Smooth muscle cell (in vitro differentiated cells): ENCODE measurements at regions not wholly inside any gene's neighbourhood (a gene's known extent, or its start where the extent isn't known, plus 50 kb on each side); places are given as distances from the start of the nearest gene placed in this dataset.

ENCODE experiments used
- DNase-seq: peaks from one replicate; lab custom pipeline; 2025; ENCODE audit not compliant: unreplicated experiment; lab: John Stamatoyannopoulos, UW
- H2AFZ ChIP-seq: fragments of 200-600 bp; sonication (generic); 2 replicates; pipeline ENCODE4 v1.6.0; 2016; ENCODE audit warnings: antibody characterized with exemption, low read depth, mild to moderate bottlenecking
- H3F3A ChIP-seq: fragments of 200-600 bp; sonication (generic); 2 replicates; pipeline ENCODE4 v1.6.0; 2017; ENCODE audit warnings: antibody characterized with exemption, low read depth
- H3K27ac ChIP-seq: fragments of 200-600 bp; sonication (generic); 2 replicates; pipeline ENCODE4 v1.5.1; 2016; ENCODE audit warnings: low read depth, mild to moderate bottlenecking
- H3K27me3 ChIP-seq: fragments of 200-600 bp; sonication (generic); 2 replicates; pipeline ENCODE4 v1.6.1; 2016; ENCODE audit warnings: low read depth, mild to moderate bottlenecking
- H3K36me3 ChIP-seq: fragments of 200-600 bp; sonication (generic); 2 replicates; pipeline ENCODE4 v1.5.1; 2016; ENCODE audit warnings: low read depth
- H3K4me1 ChIP-seq: fragments of 200-600 bp; sonication (generic); 2 replicates; pipeline ENCODE4 v1.5.1; 2016; ENCODE audit warnings: low read depth
- H3K4me2 ChIP-seq: fragments of 200-600 bp; sonication (generic); 2 replicates; pipeline ENCODE4 v1.6.0; 2016; ENCODE audit warnings: mild to moderate bottlenecking
- H3K4me3 ChIP-seq: fragments of 200-600 bp; sonication (generic); 2 replicates; pipeline ENCODE4 v1.5.1; 2016; ENCODE audit warnings: mild to moderate bottlenecking
- H3K79me2 ChIP-seq: fragments of 200-600 bp; sonication (generic); 2 replicates; pipeline ENCODE4 v1.6.0; 2016; ENCODE audit warnings: low read depth, mild to moderate bottlenecking
- H3K9ac ChIP-seq: fragments of 200-600 bp; sonication (generic); 2 replicates; pipeline ENCODE4 v1.6.0; 2016; ENCODE audit warnings: low read depth
- H3K9me3 ChIP-seq: fragments of 200-600 bp; sonication (generic); replicated peaks from 2 replicates; pipeline ENCODE4 v1.5.1; 2016; ENCODE audit warnings: low read depth
- H4K20me1 ChIP-seq: fragments of 200-600 bp; sonication (generic); 2 replicates; pipeline ENCODE4 v1.6.0; 2016; ENCODE audit warnings: low read depth
- WGBS: methylation state at CpG from one replicate; pipeline ENCODE4 v1.1.7; 2016; ENCODE audit warnings: low lambda C conversion rate; 5-methylcytosine and 5-hydroxymethylcytosine counted together
- TF ChIP-seq, protein P1 (sequence below): fragments of 200-600 bp; sonication (generic); IDR thresholded peaks from 2 replicates; pipeline ENCODE4 v1.5.1; 2017; ENCODE audit warnings: borderline replicate concordance, mild to moderate bottlenecking, antibody characterized with exemption; ENCODE audit not compliant: insufficient read depth, poor library complexity, severe bottlenecking

- Histone ChIP-seq H3K9me3 (no peaks in the 10 kb centered on the region), H3K79me2 (no peaks in the 10 kb centered on the region), H4K20me1 (no peaks in the 10 kb centered on the region), H3K9ac (no peak overlapping the region), H3K4me1 (peaks cover 11% of the 10 kb centered on the region), H3K27me3 (no peaks in the 10 kb centered on the region), H3F3A (no peaks in the 10 kb centered on the region), H3K4me3 (no peak overlapping the region), H3K4me2 (no peak overlapping the region), H3K36me3 (no peaks in the 10 kb centered on the region), H3K27ac (no peak overlapping the region), H2AFZ (no peak overlapping the region)
- TF ChIP-seq, protein P1, sequence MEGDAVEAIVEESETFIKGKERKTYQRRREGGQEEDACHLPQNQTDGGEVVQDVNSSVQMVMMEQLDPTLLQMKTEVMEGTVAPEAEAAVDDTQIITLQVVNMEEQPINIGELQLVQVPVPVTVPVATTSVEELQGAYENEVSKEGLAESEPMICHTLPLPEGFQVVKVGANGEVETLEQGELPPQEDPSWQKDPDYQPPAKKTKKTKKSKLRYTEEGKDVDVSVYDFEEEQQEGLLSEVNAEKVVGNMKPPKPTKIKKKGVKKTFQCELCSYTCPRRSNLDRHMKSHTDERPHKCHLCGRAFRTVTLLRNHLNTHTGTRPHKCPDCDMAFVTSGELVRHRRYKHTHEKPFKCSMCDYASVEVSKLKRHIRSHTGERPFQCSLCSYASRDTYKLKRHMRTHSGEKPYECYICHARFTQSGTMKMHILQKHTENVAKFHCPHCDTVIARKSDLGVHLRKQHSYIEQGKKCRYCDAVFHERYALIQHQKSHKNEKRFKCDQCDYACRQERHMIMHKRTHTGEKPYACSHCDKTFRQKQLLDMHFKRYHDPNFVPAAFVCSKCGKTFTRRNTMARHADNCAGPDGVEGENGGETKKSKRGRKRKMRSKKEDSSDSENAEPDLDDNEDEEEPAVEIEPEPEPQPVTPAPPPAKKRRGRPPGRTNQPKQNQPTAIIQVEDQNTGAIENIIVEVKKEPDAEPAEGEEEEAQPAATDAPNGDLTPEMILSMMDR: no peak
- 45% methylated on average over 5 of the region's 5 CpGs for WGBS
- no peak for DNase-seq
Measured at GRCh38 chr2:236714080-236714479, 144.5 kb downstream of the ACKR3 start.

DNA sequence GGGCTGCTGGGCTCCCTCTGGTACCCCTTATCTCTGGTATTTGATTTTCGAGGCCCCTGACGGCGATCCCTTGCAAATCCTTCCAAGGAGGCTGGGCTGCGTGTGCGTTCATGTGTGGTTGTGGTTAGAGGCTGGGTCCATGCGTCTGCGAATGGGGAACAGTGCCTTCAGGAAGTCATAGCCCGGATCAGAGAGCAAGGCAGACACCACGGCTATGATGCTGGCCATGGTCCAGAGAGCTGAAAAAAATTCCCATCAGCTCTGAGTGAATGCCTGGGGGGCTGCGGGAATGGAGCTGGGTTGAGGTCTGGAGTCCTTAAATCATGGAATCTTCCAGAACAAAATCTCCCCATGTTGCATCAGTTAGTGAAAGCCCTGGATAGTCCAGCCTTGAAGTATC lies 145.5 kb downstream of the ACKR3 start:
- 27% methylated on average over 10 of the region's 10 CpGs for WGBS
- TF ChIP-seq, protein P1: no peak
- Histone ChIP-seq H3K9me3 (no peaks in the 10 kb centered on the region), H3K27ac (no peak overlapping the region), H3K4me1 (peaks cover 11% of the 10 kb centered on the region), H3K36me3 (no peaks in the 10 kb centered on the region), H3K9ac (no peak overlapping the region), H3K4me2 (peak overlapping the region; percentile 24), H3K79me2 (no peaks in the 10 kb centered on the region), H3K4me3 (no peak overlapping the region), H4K20me1 (no peaks in the 10 kb centered on the region), H2AFZ (peak overlapping the region; percentile 16), H3K27me3 (no peaks in the 10 kb centered on the region), H3F3A (no peaks in the 10 kb centered on the region)
- no peak for DNase-seq

DNA sequence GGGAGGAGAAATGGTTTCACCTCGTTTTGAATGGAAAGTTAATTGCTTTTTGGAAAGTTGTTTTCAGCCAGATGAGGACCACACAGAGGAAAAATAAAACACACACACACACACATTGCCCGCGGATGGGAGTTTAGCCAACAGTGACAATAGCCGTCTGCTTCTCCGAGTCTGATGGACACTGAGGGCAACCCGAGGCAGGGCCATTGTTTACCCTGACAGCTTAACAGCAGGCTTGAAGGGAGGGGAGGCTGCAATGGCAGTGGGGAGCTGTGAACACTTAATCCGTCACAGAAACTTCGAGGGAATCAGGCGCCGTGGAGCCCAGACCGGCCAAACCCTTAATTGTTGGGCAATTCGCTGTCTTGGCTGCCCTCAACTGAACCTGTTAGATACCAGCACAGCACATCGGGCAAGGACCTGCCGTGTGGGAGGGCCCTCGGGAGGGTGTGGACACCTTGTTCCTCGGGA lies 145.9 kb downstream of the ACKR3 start:
- H3K9me3 ChIP-seq: no peaks in the 10 kb centered on the region
- H3K27me3 ChIP-seq: no peaks in the 10 kb centered on the region
- H3K79me2 ChIP-seq: no peaks in the 10 kb centered on the region
- TF ChIP-seq, protein P1: no peak
- no peak for DNase-seq
- H3K27ac ChIP-seq: no peak overlapping the region
- H3K4me1 ChIP-seq: peaks cover 11% of the 10 kb centered on the region
- H3F3A ChIP-seq: no peaks in the 10 kb centered on the region
- H2AFZ ChIP-seq: no peak overlapping the region
- H3K4me3 ChIP-seq: no peak overlapping the region
- H4K20me1 ChIP-seq: no peaks in the 10 kb centered on the region
- WGBS: 79% methylated on average over 16 of the region's 16 CpGs
- H3K4me2 ChIP-seq: no peak overlapping the region
- no peak overlapping the region for H3K9ac ChIP-seq
- no peaks in the 10 kb centered on the region for H3K36me3 ChIP-seq

GRCh38 chr2:236717120-236717519 lies 147.5 kb downstream of the ACKR3 start:
- Histone ChIP-seq H3K9me3 (no peaks in the 10 kb centered on the region), H3K4me2 (no peak overlapping the region), H3F3A (no peaks in the 10 kb centered on the region), H3K27me3 (no peaks in the 10 kb centered on the region), H3K4me3 (no peak overlapping the region), H2AFZ (no peak overlapping the region), H3K9ac (no peak overlapping the region), H3K27ac (no peak overlapping the region), H3K4me1 (peaks cover 11% of the 10 kb centered on the region), H3K79me2 (no peaks in the 10 kb centered on the region), H4K20me1 (no peaks in the 10 kb centered on the region), H3K36me3 (no peaks in the 10 kb centered on the region)
- TF ChIP-seq, protein P1: no peak
- WGBS: 98% methylated on average over 3 of the region's 3 CpGs
- no peak for DNase-seq
